ENCODE measurements at regions not wholly inside any gene's neighbourhood (a gene's known extent, or its start where the extent isn't known, plus 50 kb on each side); places are given as distances from the start of the nearest gene placed in this dataset.

DNA sequence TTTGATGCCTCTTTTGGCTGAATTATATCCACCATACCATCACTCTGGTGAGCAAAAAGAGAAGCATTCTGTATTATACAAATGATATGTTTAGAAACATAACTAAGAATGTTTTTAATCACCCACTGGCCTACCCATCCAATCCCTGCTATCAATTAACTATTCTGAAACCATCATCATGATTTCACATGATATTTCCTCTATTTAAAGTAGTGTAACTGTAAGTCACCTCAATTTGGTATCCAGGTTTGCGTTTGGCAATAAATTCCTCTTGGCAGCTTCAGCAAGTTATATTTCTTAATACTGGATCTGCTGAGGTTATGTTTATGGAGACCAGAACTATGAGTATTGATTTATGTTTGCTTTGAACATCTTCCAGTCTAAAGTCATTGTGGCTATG, 332.1 kb downstream of the UTRN start:
- no peaks in the 10 kb centered on the region for H3K27me3 ChIP-seq (ENCODE audit: insufficient read depth, insufficient read length)
- no peaks in the 10 kb centered on the region for H3K4me1 ChIP-seq (ENCODE audit: insufficient read depth, insufficient read length)
- no peak for DNase-seq (ENCODE audit: low read depth, low spot score)
- no peaks in the 10 kb centered on the region for H3K36me3 ChIP-seq (ENCODE audit: insufficient read depth, insufficient read length, low read length)
- no peak for TF ChIP-seq ZNF274 (IDR thresholded peaks at IDR 0.05; ENCODE audit: low read depth, low read length)
- no peak for TF ChIP-seq YY1 (IDR thresholded peaks at IDR 0.05; ENCODE audit: insufficient read depth, insufficient read length)
- no peak for TF ChIP-seq SUZ12 (IDR thresholded peaks at IDR 0.05; ENCODE audit: extremely low read depth, insufficient read depth, insufficient read length)
- no peak overlapping the region for H3K4me3 ChIP-seq (ENCODE audit: insufficient read length, low read depth)
- H3K9ac ChIP-seq (ENCODE audit: insufficient read length, low read depth): no peak overlapping the region
- H3K9me3 ChIP-seq (ENCODE audit: insufficient read depth, low read length): no peaks in the 10 kb centered on the region

- H3K36me3 ChIP-seq (ENCODE audit: insufficient read depth, insufficient read length, low read length): no peaks in the 10 kb centered on the region
- TF ChIP-seq ZNF274 (IDR thresholded peaks at IDR 0.05; ENCODE audit: low read depth, low read length): no peak
- no peak for TF ChIP-seq SUZ12 (IDR thresholded peaks at IDR 0.05; ENCODE audit: extremely low read depth, insufficient read depth, insufficient read length)
- TF ChIP-seq YY1 (IDR thresholded peaks at IDR 0.05; ENCODE audit: insufficient read depth, insufficient read length): no peak
Measured at GRCh38 chr6:144617708-144618107, 332.6 kb downstream of the UTRN start.

GRCh38 chr6:144619966-144620365, 334.8 kb downstream of the UTRN start:
- Histone ChIP-seq H3K36me3 (ENCODE audit: insufficient read depth, insufficient read length, low read length) (no peaks in the 10 kb centered on the region), H3K4me1 (ENCODE audit: insufficient read depth, insufficient read length) (no peaks in the 10 kb centered on the region), H3K4me3 (ENCODE audit: insufficient read length, low read depth) (no peak overlapping the region), H3K27me3 (ENCODE audit: insufficient read depth, insufficient read length) (no peaks in the 10 kb centered on the region), H3K9ac (ENCODE audit: insufficient read length, low read depth) (no peak overlapping the region), H3K9me3 (ENCODE audit: insufficient read depth, low read length) (no peaks in the 10 kb centered on the region)
- no peak for TF ChIP-seq ZNF274 (IDR thresholded peaks at IDR 0.05; ENCODE audit: low read depth, low read length)
- TF ChIP-seq YY1 (IDR thresholded peaks at IDR 0.05; ENCODE audit: insufficient read depth, insufficient read length): no peak
- TF ChIP-seq SUZ12 (IDR thresholded peaks at IDR 0.05; ENCODE audit: extremely low read depth, insufficient read depth, insufficient read length): no peak
- DNase-seq (ENCODE audit: low read depth, low spot score): no peak

More at GRCh38 chr6:144617708-144618107, 332.6 kb downstream of the UTRN start:
- Histone ChIP-seq H3K4me1 (ENCODE audit: insufficient read depth, insufficient read length) (no peaks in the 10 kb centered on the region), H3K9me3 (ENCODE audit: insufficient read depth, low read length) (no peaks in the 10 kb centered on the region), H3K27me3 (ENCODE audit: insufficient read depth, insufficient read length) (no peaks in the 10 kb centered on the region), H3K9ac (ENCODE audit: insufficient read length, low read depth) (no peak overlapping the region), H3K4me3 (ENCODE audit: insufficient read length, low read depth) (no peak overlapping the region)
- no peak for DNase-seq (ENCODE audit: low read depth, low spot score)

- no peak overlapping the region for H3K4me3 ChIP-seq (ENCODE audit: insufficient read length, low read depth)
- no peak overlapping the region for H3K9ac ChIP-seq (ENCODE audit: insufficient read length, low read depth)
- H3K27me3 ChIP-seq (ENCODE audit: insufficient read depth, insufficient read length): no peaks in the 10 kb centered on the region
- DNase-seq (ENCODE audit: low read depth, low spot score): no peak
- no peaks in the 10 kb centered on the region for H3K36me3 ChIP-seq (ENCODE audit: insufficient read depth, insufficient read length, low read length)
- H3K4me1 ChIP-seq (ENCODE audit: insufficient read depth, insufficient read length): no peaks in the 10 kb centered on the region
- TF ChIP-seq SUZ12 (IDR thresholded peaks at IDR 0.05; ENCODE audit: extremely low read depth, insufficient read depth, insufficient read length): no peak
- H3K9me3 ChIP-seq (ENCODE audit: insufficient read depth, low read length): no peaks in the 10 kb centered on the region
Measured at GRCh38 chr6:144621332-144621731, 336.2 kb downstream of the UTRN start.

- H3K36me3 ChIP-seq (ENCODE audit: insufficient read depth, insufficient read length, low read length): no peaks in the 10 kb centered on the region
- no peak overlapping the region for H3K9ac ChIP-seq (ENCODE audit: insufficient read length, low read depth)
- no peak for DNase-seq (ENCODE audit: low read depth, low spot score)
- no peaks in the 10 kb centered on the region for H3K9me3 ChIP-seq (ENCODE audit: insufficient read depth, low read length)
- no peaks in the 10 kb centered on the region for H3K27me3 ChIP-seq (ENCODE audit: insufficient read depth, insufficient read length)
- H3K4me1 ChIP-seq (ENCODE audit: insufficient read depth, insufficient read length): no peaks in the 10 kb centered on the region
- H3K4me3 ChIP-seq (ENCODE audit: insufficient read length, low read depth): no peak overlapping the region
- no peak for TF ChIP-seq YY1 (IDR thresholded peaks at IDR 0.05; ENCODE audit: insufficient read depth, insufficient read length)
- TF ChIP-seq SUZ12 (IDR thresholded peaks at IDR 0.05; ENCODE audit: extremely low read depth, insufficient read depth, insufficient read length): no peak
- no peak for TF ChIP-seq ZNF274 (IDR thresholded peaks at IDR 0.05; ENCODE audit: low read depth, low read length)
Measured at GRCh38 chr6:144624246-144624645, 339.1 kb downstream of the UTRN start.

- TF ChIP-seq ZNF274 (IDR thresholded peaks at IDR 0.05; ENCODE audit: low read depth, low read length) (no peak), YY1 (IDR thresholded peaks at IDR 0.05; ENCODE audit: insufficient read depth, insufficient read length) (no peak), SUZ12 (IDR thresholded peaks at IDR 0.05; ENCODE audit: extremely low read depth, insufficient read depth, insufficient read length) (no peak)
Measured at GRCh38 chr6:144624716-144625115, 339.6 kb downstream of the UTRN start.

GRCh38 chr6:144630857-144631256, 345.7 kb downstream of the UTRN start:
- no peak for DNase-seq (ENCODE audit: low read depth, low spot score)
- Histone ChIP-seq H3K9ac (ENCODE audit: insufficient read length, low read depth) (no peak overlapping the region), H3K27me3 (ENCODE audit: insufficient read depth, insufficient read length) (no peaks in the 10 kb centered on the region)

More at GRCh38 chr6:144624716-144625115, 339.6 kb downstream of the UTRN start:
- Histone ChIP-seq H3K9me3 (ENCODE audit: insufficient read depth, low read length) (no peaks in the 10 kb centered on the region), H3K27me3 (ENCODE audit: insufficient read depth, insufficient read length) (no peaks in the 10 kb centered on the region), H3K9ac (ENCODE audit: insufficient read length, low read depth) (no peak overlapping the region), H3K36me3 (ENCODE audit: insufficient read depth, insufficient read length, low read length) (no peaks in the 10 kb centered on the region), H3K4me3 (ENCODE audit: insufficient read length, low read depth) (no peak overlapping the region), H3K4me1 (ENCODE audit: insufficient read depth, insufficient read length) (no peaks in the 10 kb centered on the region)
- DNase-seq (ENCODE audit: low read depth, low spot score): no peak

DNA sequence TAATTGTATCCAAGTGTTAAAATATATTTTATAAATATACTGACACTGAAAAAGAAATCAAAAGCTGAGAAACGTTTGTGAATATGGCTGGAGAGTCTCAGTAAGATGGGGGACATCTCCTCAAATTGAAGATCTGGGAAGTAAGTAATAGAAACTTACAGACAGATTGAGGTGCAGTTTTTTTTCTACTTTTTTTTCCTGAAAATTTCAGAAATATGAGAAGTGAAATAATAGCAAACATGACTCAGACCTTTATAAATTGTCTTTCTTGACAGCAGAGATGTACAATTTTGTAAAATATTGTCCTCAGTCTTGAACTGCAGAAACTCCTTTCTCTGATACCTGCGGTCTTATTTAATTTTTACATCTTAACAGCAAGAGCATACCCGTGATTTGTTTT, 347.1 kb downstream of the UTRN start:
- no peak for TF ChIP-seq ZNF274 (IDR thresholded peaks at IDR 0.05; ENCODE audit: low read depth, low read length)
- TF ChIP-seq SUZ12 (IDR thresholded peaks at IDR 0.05; ENCODE audit: extremely low read depth, insufficient read depth, insufficient read length): no peak
- no peak for TF ChIP-seq YY1 (IDR thresholded peaks at IDR 0.05; ENCODE audit: insufficient read depth, insufficient read length)
- H3K27me3 ChIP-seq (ENCODE audit: insufficient read depth, insufficient read length): no peaks in the 10 kb centered on the region
- no peak overlapping the region for H3K9ac ChIP-seq (ENCODE audit: insufficient read length, low read depth)
- no peaks in the 10 kb centered on the region for H3K36me3 ChIP-seq (ENCODE audit: insufficient read depth, insufficient read length, low read length)
- no peaks in the 10 kb centered on the region for H3K4me1 ChIP-seq (ENCODE audit: insufficient read depth, insufficient read length)
- H3K9me3 ChIP-seq (ENCODE audit: insufficient read depth, low read length): no peaks in the 10 kb centered on the region
- no peak overlapping the region for H3K4me3 ChIP-seq (ENCODE audit: insufficient read length, low read depth)
- no peak for DNase-seq (ENCODE audit: low read depth, low spot score)

More at GRCh38 chr6:144630857-144631256, 345.7 kb downstream of the UTRN start:
- Histone ChIP-seq H3K4me1 (ENCODE audit: insufficient read depth, insufficient read length) (no peaks in the 10 kb centered on the region), H3K9me3 (ENCODE audit: insufficient read depth, low read length) (no peaks in the 10 kb centered on the region), H3K4me3 (ENCODE audit: insufficient read length, low read depth) (no peak overlapping the region), H3K36me3 (ENCODE audit: insufficient read depth, insufficient read length, low read length) (no peaks in the 10 kb centered on the region)
- no peak for TF ChIP-seq SUZ12 (IDR thresholded peaks at IDR 0.05; ENCODE audit: extremely low read depth, insufficient read depth, insufficient read length)
- no peak for TF ChIP-seq ZNF274 (IDR thresholded peaks at IDR 0.05; ENCODE audit: low read depth, low read length)
- TF ChIP-seq YY1 (IDR thresholded peaks at IDR 0.05; ENCODE audit: insufficient read depth, insufficient read length): no peak

Measured in NT2/D1 (cell line).